Neuronal stem cell (in vitro differentiated cells): ENCODE measurements at regions not wholly inside any gene's neighbourhood (a gene's known extent, or its start where the extent isn't known, plus 50 kb on each side); places are given as distances from the start of the nearest gene placed in this dataset.

Experiments
- DNase-seq: peaks from one replicate; pipeline ENCODE4 v3.0.0-alpha.2; 2013; ENCODE audit warnings: low spot score
- H2AFZ ChIP-seq: one replicate; pipeline ENCODE4 v1.6.1; 2013; ENCODE audit warnings: mild to moderate bottlenecking, low read length, inconsistent platforms
- H2AK5ac ChIP-seq: 2 replicates; pipeline ENCODE4 v1.6.1; 2013; ENCODE audit warnings: low read depth, mild to moderate bottlenecking, inconsistent platforms, low read length, moderate library complexity, mixed read lengths
- H2BK120ac ChIP-seq: 2 replicates; pipeline ENCODE4 v1.6.1; 2013; ENCODE audit warnings: low read depth, mild to moderate bottlenecking, inconsistent platforms, low read length, moderate library complexity, mixed read lengths
- H2BK12ac ChIP-seq: one replicate; pipeline ENCODE4 v1.6.1; 2013; ENCODE audit warnings: low read length, inconsistent platforms
- H2BK15ac ChIP-seq: 2 replicates; pipeline ENCODE4 v1.6.1; 2013; ENCODE audit warnings: mild to moderate bottlenecking, low read length, inconsistent platforms, mixed read lengths
- H2BK5ac ChIP-seq: one replicate; pipeline ENCODE4 v1.6.1; 2013; ENCODE audit warnings: inconsistent platforms, mild to moderate bottlenecking, low read length, moderate library complexity
- H3K14ac ChIP-seq: one replicate; pipeline ENCODE4 v1.6.1; 2013; ENCODE audit warnings: low read length, inconsistent platforms
- H3K18ac ChIP-seq: 2 replicates; pipeline ENCODE4 v1.6.1; 2013; ENCODE audit warnings: low read length, inconsistent platforms
- H3K23ac ChIP-seq: 2 replicates; pipeline ENCODE4 v1.6.1; 2013; ENCODE audit warnings: low read depth, mild to moderate bottlenecking, mixed read lengths, low read length, inconsistent platforms; ENCODE audit not compliant: poor library complexity
- H3K27ac ChIP-seq: replicated peaks from 3 replicates; pipeline ENCODE4 v1.5.1; 2013; ENCODE audit warnings: low read length, inconsistent platforms
- H3K27me3 ChIP-seq, 3 experiments: 2 replicates each; pipeline ENCODE4 v1.6.1; 2013; ENCODE audit warnings: low read length in 3 of 3, mild to moderate bottlenecking in 2 of 3, inconsistent platforms in 1 of 3, low read depth in 1 of 3, mixed read lengths in 1 of 3, moderate library complexity in 1 of 3; ENCODE audit not compliant: control insufficient read depth in 3 of 3, insufficient read depth in 3 of 3
- H3K36me3 ChIP-seq, 2 donors: replicated peaks in 1 of 2; 2 replicates each; pipeline ENCODE4 v1.6.1; 2013; ENCODE audit warnings: low read length in 2 of 2; ENCODE audit not compliant: control insufficient read depth in 2 of 2, insufficient read depth in 2 of 2
- H3K4ac ChIP-seq: 2 replicates; pipeline ENCODE4 v1.6.1; 2013; ENCODE audit warnings: inconsistent platforms, mild to moderate bottlenecking, low read length, moderate library complexity
- H3K4me1 ChIP-seq, 2 donors: 1 replicate in 1 of 2; 2 replicates in 1 of 2; pipeline ENCODE4 v1.6.1; 2013; ENCODE audit warnings: low read length in 2 of 2, low read depth in 1 of 2; ENCODE audit not compliant: control insufficient read depth in 2 of 2, insufficient read depth in 1 of 2
- H3K4me2 ChIP-seq: one replicate; pipeline ENCODE4 v1.6.1; 2013; ENCODE audit warnings: mild to moderate bottlenecking, low read length, inconsistent platforms; ENCODE audit not compliant: insufficient read depth, poor library complexity, severe bottlenecking
- H3K4me3 ChIP-seq, 2 donors: 2 replicates each; pipeline ENCODE4 v1.5.1; 2013; ENCODE audit warnings: low read length in 2 of 2, mild to moderate bottlenecking in 2 of 2, inconsistent platforms in 1 of 2, moderate library complexity in 1 of 2
- H3K79me1 ChIP-seq: one replicate; pipeline ENCODE4 v1.6.1; 2013; ENCODE audit warnings: low read depth, mild to moderate bottlenecking, inconsistent platforms, low read length, moderate library complexity
- H3K9ac ChIP-seq: one replicate; pipeline ENCODE4 v1.6.1; 2013; ENCODE audit warnings: mild to moderate bottlenecking, low read depth, low read length, inconsistent platforms; ENCODE audit not compliant: poor library complexity
- H3K9me3 ChIP-seq, 2 donors: replicated peaks in 1 of 2; 2 replicates each; pipeline versions ENCODE3 to v1.6.1; 2013; ENCODE audit warnings: low read length in 2 of 2, mild to moderate bottlenecking in 2 of 2, inconsistent platforms in 1 of 2, low read depth in 1 of 2, mixed read lengths in 1 of 2, moderate library complexity in 1 of 2; ENCODE audit not compliant: control insufficient read depth in 2 of 2, insufficient read depth in 1 of 2
- H4K8ac ChIP-seq: one replicate; pipeline ENCODE4 v1.6.1; 2013; ENCODE audit warnings: low read depth, mild to moderate bottlenecking, inconsistent platforms, low read length, moderate library complexity
- H4K91ac ChIP-seq: one replicate; pipeline ENCODE4 v1.6.1; 2013; ENCODE audit warnings: low read length, low read depth, mild to moderate bottlenecking, inconsistent platforms; ENCODE audit not compliant: poor library complexity
- WGBS, 2 donors: extraction: QIAGEN DNeasy Blood & Tissue Kit; methylation state at CpG; one replicate each; pipeline ENCODE4 v1.1.7; 2013; ENCODE audit warnings: missing lambda C conversion rate in 2 of 2, mixed read lengths in 1 of 2; ENCODE audit not compliant: insufficient read length in 2 of 2, insufficient replicate concordance in 1 of 2; ENCODE audit errors: extremely low coverage in 2 of 2; 5-methylcytosine and 5-hydroxymethylcytosine counted together

DNA sequence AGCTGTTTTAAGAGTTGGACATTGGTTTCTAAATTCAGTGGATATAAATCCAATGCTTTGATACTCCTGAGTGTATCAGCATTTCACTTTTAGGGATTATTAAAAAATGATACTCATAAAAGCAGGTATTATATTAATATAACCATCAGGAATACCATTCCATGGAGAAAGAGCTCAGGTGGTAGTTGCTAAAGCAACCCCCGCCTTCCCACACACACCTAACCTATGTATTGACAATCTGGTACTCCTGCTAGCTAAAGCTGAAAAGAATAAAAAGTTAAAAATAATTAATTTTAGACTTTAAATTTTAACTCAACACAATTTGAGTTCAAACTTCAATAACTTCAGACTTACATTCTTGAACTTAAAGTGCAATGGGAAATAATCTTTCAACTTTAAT lies 717.1 kb upstream of the HS3ST1 start:
- Histone ChIP-seq H2BK12ac (no peak overlapping the region), H3K4me1 (no peaks in the 10 kb centered on the region), H3K4ac (no peak overlapping the region), H2BK15ac (no peak overlapping the region), H3K36me3 (no peaks in the 10 kb centered on the region), H2AFZ (no peak overlapping the region), H3K27ac (no peak overlapping the region), H3K9me3 (no peaks in the 10 kb centered on the region), H3K27me3 (no peaks in the 10 kb centered on the region), H4K91ac (no peak overlapping the region), H4K8ac (no peak overlapping the region), H3K23ac (no peak overlapping the region), H2BK5ac (no peak overlapping the region), H3K9ac (no peak overlapping the region), H3K79me1 (no peaks in the 10 kb centered on the region), H2BK120ac (no peak overlapping the region), H3K4me3 (no peak overlapping the region), H2AK5ac (no peak overlapping the region), H3K4me2 (no peak overlapping the region), H3K14ac (no peak overlapping the region), H3K18ac (no peak overlapping the region)
- no CpG with 5 or more reads among the region's 1 CpG for WGBS, 2 donors
- DNase-seq, result no peak

GRCh38 chr4:12145106-12145505 lies 716.4 kb upstream of the HS3ST1 start:
- Histone ChIP-seq H2BK120ac (no peak overlapping the region), H2BK15ac (no peak overlapping the region), H3K14ac (no peak overlapping the region), H2AFZ (no peak overlapping the region), H3K79me1 (no peaks in the 10 kb centered on the region), H2AK5ac (no peak overlapping the region), H3K23ac (no peak overlapping the region), H3K9me3 (no peaks in the 10 kb centered on the region), H2BK12ac (no peak overlapping the region), H2BK5ac (no peak overlapping the region), H3K36me3 (no peaks in the 10 kb centered on the region), H4K8ac (no peak overlapping the region), H3K4me2 (no peak overlapping the region), H4K91ac (no peak overlapping the region), H3K27ac (no peak overlapping the region), H3K9ac (no peak overlapping the region), H3K27me3 (no peaks in the 10 kb centered on the region), H3K4me1 (no peaks in the 10 kb centered on the region), H3K18ac (no peak overlapping the region), H3K4ac (no peak overlapping the region), H3K4me3 (no peak overlapping the region)
- no CpG with 5 or more reads among the region's 2 CpGs for WGBS, 2 donors
- no peak for DNase-seq

- Histone ChIP-seq H3K27me3 (no peaks in the 10 kb centered on the region), H3K14ac (no peak overlapping the region), H2BK15ac (no peak overlapping the region), H3K4me3 (no peak overlapping the region), H2BK5ac (no peak overlapping the region), H2AK5ac (no peak overlapping the region), H3K23ac (no peak overlapping the region), H3K79me1 (no peaks in the 10 kb centered on the region), H3K27ac (no peak overlapping the region), H3K4me1 (no peaks in the 10 kb centered on the region), H3K4me2 (no peak overlapping the region), H2AFZ (no peak overlapping the region), H2BK12ac (no peak overlapping the region), H3K9me3 (no peaks in the 10 kb centered on the region), H4K8ac (no peak overlapping the region), H3K18ac (no peak overlapping the region), H3K4ac (no peak overlapping the region), H4K91ac (no peak overlapping the region), H3K9ac (no peak overlapping the region), H2BK120ac (no peak overlapping the region), H3K36me3 (no peaks in the 10 kb centered on the region)
- no CpG with 5 or more reads among the region's 2 CpGs for WGBS, 2 donors
- DNase-seq, result no peak
These were observed 715.4 kb upstream of the HS3ST1 start for GRCh38 chr4:12144051-12144450.

DNA sequence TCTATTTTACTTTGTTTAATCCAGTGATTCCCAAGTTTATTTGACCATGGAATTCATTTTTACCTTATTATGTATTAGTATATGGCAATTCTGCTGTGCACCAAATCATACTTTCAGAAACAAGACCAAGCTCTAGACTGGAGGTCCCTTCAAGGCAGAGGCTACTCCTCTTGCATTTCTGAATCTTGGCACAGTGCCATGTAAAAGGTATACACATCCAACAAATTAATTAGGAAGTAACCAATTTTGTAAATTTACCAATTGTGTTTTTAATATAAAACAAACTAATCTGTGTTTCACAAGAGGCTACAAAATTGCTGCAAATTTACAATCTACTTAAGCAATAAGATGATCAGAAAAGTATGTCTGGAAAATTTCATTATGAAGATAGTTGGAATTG lies 712.2 kb upstream of the HS3ST1 start:
- no peaks in the 10 kb centered on the region for H3K9me3 ChIP-seq
- no peak overlapping the region for H3K18ac ChIP-seq
- no peak overlapping the region for H3K9ac ChIP-seq
- no peaks in the 10 kb centered on the region for H3K27me3 ChIP-seq
- H4K8ac ChIP-seq, result no peak overlapping the region
- no peak overlapping the region for H2AFZ ChIP-seq
- no peaks in the 10 kb centered on the region for H3K4me1 ChIP-seq
- H3K79me1 ChIP-seq, result no peaks in the 10 kb centered on the region
- H2BK120ac ChIP-seq, result no peak overlapping the region
- H3K23ac ChIP-seq, result no peak overlapping the region
- H3K4me3 ChIP-seq, result no peak overlapping the region
- H3K27ac ChIP-seq, result no peak overlapping the region
- no peak overlapping the region for H2BK12ac ChIP-seq
- H3K14ac ChIP-seq, result no peak overlapping the region
- H4K91ac ChIP-seq, result no peak overlapping the region
- no peak overlapping the region for H3K4ac ChIP-seq
- H2BK5ac ChIP-seq, result no peak overlapping the region
- no peak for DNase-seq
- no peak overlapping the region for H2BK15ac ChIP-seq
- H3K4me2 ChIP-seq, result no peak overlapping the region
- H2AK5ac ChIP-seq, result no peak overlapping the region
- no peaks in the 10 kb centered on the region for H3K36me3 ChIP-seq
